GM10266 (cell line): ENCODE measurements at regions not wholly inside any gene's neighbourhood (a gene's known extent, or its start where the extent isn't known, plus 50 kb on each side); places are given as distances from the start of the nearest gene placed in this dataset.

ENCODE experiments used
- DNase-seq: peaks from one replicate; pipeline ENCODE4 v3.0.0; 2012; ENCODE audit errors: extremely low spot score
- CTCF ChIP-seq: IDR thresholded peaks from 2 replicates; pipeline ENCODE4 v1.5.1; 2012; ENCODE audit warnings: mild to moderate bottlenecking, low read depth; ENCODE audit not compliant: control insufficient read depth, insufficient read depth; ENCODE audit errors: missing control alignments

DNA sequence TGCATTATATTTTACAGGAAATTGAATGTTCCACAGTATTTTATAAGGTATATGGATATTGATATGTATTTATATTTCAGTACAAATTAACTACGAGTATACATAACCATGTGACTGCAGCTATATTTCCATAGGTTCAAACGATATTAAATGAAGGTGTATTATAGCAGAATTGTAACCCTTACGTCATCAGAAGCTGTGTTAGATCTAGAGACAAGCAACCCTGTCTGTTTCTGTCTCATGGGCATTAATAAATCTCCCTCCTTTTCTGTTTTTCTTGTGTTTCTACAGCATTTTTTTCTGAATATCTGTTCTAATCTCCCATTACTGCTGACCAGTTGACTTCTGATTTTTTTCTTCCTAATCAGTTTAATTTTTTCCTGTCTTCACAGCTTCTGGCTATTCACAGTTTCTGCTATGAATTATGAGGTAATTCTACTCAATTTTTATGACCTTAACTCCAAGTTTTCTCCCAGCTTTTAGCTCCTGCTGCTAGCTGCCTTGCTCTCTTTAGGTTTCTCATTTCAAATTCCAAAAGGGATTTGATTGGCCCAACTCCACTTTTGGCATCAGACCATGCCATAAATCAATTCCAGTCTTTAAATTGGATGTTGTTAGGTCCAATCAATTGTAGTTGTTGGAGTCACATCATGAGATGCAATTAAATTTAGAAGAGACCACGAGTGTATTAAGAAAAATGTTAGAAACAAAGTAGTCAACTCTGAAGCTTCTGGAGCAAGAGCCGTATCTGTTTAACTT lies 277.5 kb upstream of the ZSWIM2 start:
- DNase-seq, result no peak
- TF ChIP-seq CTCF, result no peak

DNA sequence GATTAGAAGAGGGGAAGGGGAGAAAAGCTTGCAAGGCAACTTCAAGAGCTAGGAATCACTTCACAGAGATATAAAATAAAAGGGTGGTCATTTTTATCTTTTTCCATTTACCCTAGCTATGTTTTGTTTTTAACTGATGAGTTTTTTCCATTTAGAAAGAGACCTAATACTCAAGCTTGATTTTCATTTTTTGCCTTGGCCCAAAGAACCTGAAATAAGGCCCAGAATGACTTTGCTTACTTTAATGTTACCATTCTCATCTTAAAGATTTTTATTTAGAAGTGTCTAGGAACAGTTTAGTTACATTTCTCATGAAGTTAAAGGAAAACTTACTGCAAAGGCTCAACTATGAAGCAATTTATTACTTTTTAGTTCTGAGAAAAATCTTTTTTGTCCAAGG lies 276.3 kb upstream of the ZSWIM2 start:
- DNase-seq, result no peak
- TF ChIP-seq CTCF, result no peak

GRCh38 chr2:187124529-187124928 lies 275.6 kb upstream of the ZSWIM2 start:
- TF ChIP-seq CTCF, result no peak
- DNase-seq, result no peak

- no peak for DNase-seq
- TF ChIP-seq CTCF, result no peak
Measured at GRCh38 chr2:187118331-187119099, 269.5 kb upstream of the ZSWIM2 start.

- no peak for TF ChIP-seq CTCF
- no peak for DNase-seq
Measured at GRCh38 chr2:187117483-187117882, 268.5 kb upstream of the ZSWIM2 start.

DNA sequence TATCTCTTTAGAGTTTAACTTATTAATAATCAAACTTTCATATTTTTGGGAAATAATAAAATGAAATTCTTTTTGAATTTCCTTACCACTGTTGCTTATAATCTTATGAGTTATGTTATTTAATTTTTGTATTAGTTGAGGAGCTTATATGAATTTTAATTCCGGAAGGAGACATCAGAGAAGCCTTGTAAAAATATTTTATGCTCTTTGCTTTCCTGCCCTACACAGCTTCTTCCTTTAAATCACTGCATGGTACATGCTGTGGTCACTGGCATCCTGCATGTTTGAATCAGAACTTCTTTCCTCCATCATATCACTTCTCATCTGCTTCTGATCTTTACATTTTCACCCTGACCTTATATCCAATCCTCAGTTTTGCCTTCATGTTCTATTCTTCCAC lies 266.7 kb upstream of the ZSWIM2 start:
- no peak for TF ChIP-seq CTCF

GRCh38 chr2:187107001-187107400 lies 258.0 kb upstream of the ZSWIM2 start:
- no peak for TF ChIP-seq CTCF
- DNase-seq, result no peak

More for the DNA sequence above, 266.7 kb upstream of the ZSWIM2 start:
- DNase-seq, result no peak
